ENCODE measurements at regions not wholly inside any gene's neighbourhood (a gene's known extent, or its start where the extent isn't known, plus 50 kb on each side); places are given as distances from the start of the nearest gene placed in this dataset.

DNA sequence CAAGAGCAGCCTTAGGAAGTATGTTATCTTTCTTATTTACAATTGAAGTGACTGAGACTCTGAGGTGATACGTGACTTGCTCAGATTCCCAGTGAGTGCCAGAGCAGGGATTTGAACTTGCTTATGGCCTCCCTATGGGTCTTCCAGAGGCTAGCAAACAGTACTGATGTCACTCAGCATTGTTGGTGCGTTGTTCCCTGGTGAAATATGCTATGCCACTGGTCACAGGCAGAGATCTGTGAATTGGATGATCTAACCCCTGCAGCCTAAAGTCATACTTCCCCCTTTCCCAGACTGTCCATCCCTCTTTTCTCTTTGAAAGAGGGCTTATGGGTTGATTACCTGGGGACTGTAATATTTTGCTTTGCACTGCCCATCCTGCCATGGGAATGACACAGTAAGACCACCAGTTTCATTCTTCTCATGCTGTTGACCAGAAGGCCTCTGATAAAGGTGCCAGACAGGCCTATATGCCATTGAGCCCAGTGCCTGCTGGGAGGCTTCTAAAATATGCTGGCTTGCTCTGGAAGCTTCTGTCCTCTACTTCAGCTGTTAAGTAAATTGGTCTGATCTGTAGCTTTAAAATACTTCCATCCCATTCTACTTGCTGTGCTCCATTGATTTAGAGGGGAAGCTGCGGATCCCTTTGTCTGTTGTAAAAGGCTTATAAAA is 152.2 kb upstream of the E2F8 start:
- no peak for DNase-seq

DNA sequence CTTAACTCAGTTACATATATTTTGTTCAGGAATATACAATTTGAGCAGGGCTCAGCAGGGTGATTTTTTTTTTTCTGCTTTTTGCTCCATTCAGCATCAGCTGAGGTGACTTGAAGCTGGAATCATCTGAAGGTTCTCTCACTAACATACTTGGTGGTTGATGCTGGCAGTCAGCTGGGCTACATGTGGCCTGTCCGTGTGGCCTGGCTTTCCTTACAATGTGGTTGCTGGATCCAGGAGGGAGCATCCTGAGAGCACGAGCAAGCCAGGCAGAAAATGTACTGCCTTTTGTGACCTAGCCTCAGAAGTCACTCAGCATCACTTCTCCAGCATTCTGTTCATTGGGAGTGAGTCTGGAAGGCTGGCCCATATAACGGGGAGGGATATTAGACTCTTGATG is 151.6 kb upstream of the E2F8 start:
- no peak for DNase-seq

DNA sequence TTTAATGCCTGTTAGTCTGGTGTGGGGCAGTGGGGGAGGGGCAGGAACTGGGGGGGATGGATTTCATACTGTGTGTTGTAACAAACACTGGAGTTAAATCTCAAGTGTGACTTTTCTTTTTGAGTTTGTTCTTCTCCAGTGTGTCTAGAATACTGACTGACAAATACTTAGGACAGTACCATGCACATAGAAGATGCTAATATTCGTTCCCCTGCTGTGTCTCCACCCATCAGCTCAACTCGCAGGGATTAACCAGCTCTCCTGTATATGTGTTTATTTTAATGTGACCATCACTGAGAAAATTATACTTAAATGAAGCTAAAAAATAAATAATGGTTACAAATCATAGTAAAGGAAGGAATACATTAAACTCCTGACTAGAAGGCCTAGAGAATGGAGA is 150.9 kb upstream of the E2F8 start:
- no peak for DNase-seq

DNA sequence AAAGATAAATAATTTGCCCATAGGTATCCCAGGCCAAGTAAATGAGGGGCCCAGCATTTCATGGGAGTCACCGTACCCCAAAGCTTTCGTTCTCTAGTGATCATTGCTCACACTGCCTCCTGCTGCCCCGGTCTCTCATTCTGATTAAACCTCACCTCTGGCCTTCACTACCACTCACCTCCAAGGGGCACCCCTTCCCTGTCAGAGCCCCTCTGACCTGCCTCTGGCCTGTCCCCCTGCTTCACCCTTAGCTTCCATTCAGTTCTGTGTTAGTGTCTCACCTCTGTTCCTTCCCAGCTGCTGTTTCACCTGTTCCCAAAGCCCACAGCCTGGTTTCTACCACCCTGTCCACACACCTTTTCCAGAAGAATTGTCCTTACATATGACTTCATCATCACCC is 150.3 kb upstream of the E2F8 start:
- no peak for DNase-seq

DNA sequence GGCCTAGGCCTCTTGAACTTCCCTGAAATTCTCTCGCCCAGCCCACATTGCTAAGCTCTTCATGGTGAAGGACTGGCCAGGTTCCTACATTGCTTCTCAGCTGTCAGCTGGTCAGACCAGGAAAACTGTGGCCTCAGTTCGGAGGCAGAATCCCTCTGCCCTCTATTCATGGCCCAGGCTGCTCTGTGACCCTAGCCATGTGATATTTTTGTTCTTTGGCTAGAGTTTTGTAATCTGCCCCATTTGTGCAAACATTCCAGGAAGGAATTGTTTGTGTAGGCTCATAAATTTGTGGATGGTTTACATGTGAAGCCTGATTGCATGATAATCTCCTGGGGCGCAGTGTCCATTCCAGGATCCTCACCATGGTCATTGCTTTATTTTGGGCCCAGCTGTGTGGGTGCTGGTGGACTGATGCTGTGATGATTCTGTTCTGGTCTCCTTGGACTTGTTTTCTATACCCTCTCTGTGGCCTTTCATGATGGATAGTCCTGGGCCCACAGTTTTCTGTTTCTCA is 149.1 kb upstream of the E2F8 start:
- DNase-seq: no peak

DNA sequence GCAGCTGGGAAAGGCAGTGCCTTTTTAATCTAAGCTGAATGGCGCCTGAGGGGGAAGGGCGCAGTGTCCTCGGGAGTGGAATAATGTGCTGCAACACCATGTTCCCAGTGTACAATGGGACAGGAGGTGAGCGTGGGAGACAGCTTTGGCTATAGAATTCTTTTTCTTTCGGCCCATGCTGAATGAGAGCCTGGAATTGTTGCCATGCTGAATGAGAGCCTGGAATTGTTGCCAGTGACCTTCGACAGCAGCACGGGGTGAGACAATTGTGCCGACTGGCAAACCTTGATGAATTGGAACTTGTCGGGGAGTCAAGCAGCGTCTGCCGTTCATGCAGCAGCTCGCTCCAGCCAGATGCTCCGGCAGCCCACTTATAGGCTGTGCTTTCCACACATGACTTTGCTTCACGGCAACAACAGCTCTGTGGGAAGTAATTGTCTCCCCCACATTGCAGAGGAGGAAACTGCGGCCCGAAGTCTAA is 141.4 kb upstream of the E2F8 start:
- no peak for DNase-seq

- no peak for DNase-seq
Observed at GRCh38 chr11:19380375-19380774, 139.6 kb upstream of the E2F8 start.

GRCh38 chr11:19379465-19379864 is 138.7 kb upstream of the E2F8 start:
- DNase-seq: no peak

GRCh38 chr11:19378814-19379213 is 138.1 kb upstream of the E2F8 start:
- no peak for DNase-seq

DNA sequence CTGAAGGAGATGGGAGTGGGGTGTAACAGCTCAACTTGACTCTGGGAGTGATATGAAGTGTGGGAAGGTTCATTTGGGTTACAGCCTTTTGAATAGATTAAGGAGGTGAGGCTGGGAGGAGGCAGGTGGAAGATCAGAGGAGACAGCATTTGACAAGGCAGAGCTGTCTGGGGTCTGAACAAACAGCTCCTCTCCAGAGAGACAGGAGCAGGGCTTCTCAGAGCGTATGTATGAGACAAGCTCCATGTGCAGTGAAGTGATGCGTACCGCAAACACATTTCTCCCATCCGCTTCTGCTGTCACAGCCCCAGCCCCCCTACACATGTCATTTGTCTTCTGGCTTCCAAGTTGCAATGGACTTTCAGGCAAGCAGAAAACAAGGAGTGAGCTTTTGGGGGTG is 137.1 kb upstream of the E2F8 start:
- DNase-seq: no peak

DNA sequence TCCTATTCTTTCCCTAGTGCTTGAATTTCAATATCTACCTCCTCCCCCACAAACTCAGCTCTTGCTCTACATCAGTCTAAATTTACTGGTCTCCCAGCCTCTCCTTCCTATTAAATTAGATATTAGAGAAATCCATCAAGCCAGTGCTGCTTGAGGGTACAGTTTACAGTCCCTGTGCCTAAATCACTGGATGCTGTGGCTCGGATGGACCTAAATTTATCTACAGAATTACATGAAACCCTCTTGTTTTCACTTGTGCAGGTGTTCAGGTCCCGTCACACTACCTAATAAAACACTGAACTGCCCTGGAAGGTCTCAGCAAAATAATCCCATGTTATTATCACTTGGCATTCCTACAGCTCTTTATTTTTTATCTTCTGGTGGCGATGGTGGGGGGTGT is 134.7 kb upstream of the E2F8 start:
- DNase-seq: no peak

DNA sequence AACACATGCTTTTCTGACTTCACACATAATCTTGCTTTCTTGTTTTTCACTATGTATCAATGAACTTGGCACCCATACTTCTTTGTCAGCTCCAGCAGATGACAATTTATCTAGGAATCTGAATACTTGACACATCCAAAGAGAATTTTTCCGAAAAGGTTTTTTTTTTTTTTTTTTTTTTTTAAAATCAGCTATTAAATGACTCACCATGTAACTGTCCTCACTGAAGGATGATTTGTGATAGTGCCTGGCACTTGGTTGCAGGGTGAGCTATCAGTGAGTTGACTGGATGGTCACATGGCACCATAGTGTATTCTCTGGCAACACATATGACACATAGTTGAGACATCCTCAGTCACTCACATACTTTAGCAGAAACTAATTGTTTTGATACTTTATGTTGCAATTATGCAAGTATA is 133.4 kb upstream of the E2F8 start:
- DNase-seq: no peak

DNA sequence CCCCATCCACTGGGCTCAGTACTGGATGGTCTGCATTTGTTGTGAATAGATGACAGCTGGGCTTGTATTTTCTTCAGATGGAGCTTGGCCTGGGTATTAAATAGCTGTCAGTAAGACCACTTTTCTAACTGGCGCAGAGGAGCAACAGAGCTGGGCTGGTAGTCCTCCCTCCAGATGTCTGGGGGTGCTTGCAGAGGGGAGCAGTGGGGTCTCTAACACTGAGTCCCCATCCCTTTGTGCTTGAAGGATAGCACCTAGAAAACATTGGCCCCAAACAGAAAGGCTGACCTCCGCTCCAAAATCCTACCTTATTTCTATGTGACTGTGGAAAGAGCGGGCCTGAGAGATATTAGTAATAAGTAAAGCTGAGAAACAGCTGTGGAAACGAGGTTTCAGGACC is 131.6 kb upstream of the E2F8 start:
- no peak for DNase-seq

- no peak for DNase-seq
Observed at GRCh38 chr11:19370100-19370861, 129.5 kb upstream of the E2F8 start.

- DNase-seq: no peak
Observed at GRCh38 chr11:19368726-19369375, 128.1 kb upstream of the E2F8 start.

GRCh38 chr11:19366992-19367709 is 126.4 kb upstream of the E2F8 start:
- no peak for DNase-seq

DNA sequence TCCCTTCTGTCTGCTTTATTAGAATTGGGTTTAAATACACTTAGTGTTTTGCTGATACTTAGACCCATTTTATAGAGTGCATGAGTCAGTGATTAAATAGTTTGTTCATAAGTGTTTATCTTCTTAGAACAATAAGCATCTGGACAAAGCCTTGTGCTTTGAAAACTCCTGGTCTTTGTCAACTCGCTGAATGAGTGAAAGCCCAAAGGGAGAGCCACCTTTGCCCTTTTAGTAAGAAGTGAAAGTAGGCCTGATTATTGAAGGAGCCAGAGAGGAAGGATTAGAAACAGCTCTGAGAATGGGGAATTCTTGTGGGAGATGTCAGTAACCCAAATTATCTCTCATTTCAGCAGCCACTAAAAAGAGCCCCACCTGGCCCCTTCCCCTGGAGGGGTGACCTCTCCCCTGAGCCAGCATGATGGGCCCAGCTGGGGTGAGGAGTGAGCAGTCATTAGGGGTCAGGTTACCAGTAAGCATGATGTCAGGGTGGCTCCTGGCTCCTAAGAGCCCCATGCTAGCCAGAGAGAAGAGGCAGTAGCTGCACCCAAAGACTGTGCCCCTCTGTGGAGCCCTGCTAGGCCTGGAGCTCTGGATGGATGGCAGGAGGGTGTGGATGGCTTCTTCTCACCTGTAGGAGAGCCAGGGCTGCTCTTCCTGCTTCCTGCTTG is 125.1 kb upstream of the E2F8 start:
- DNase-seq: no peak

DNA sequence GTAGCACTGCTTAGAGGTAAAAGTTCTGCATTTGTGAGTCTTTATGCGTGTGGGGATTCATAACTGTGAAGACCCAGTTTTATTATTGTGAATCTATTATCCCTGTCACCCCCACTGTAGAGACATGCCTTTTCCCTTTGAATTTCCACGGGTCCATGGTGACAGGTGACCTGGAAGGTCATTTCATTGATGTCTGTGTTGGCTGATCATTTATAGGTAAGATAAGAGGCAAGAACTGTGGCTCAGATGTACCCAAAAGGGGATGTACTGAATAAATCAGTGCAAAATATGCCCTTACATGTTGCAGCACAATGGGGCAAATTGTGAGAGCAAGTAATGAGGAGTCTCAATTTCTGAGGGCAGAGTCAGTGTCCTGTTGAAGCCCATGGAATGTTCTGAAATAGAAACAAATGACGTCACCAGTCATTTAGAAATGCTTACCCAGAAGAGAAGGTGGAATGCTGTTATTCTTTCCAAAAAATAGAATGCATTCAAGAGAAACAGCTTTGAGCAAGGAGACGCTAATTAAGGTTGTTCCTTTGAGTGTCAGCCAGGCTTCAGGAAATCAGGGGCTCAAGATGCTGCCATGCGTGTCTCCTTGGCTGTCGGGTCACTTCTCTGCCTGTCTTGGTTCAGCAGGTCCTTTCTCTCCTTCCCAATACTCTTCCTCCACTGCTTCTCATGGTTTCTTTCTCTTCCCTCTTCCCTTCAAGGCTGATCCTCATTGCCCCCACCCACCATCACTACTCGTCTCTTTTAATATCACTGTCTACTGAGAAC is 118.7 kb upstream of the E2F8 start:
- no peak for DNase-seq

DNA sequence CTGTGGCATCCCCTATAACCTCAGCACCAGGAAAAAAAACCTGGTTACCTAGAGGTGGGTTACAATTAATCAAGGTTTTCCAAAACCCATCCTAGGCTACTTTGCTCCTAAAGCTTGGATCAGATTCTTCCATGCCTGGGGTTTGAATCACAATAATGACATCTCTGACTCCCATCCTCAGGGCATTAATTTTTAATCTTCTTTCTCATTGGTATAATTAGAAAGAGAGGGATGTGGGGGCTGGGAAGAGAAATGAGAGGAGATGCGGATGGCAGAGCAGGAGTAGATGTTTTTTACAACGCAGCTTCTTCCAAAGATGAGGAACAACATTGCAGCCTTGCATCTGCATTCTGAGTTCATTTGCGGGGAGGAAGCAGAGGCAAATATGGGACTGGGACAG is 117.2 kb upstream of the E2F8 start:
- no peak for DNase-seq

DNA sequence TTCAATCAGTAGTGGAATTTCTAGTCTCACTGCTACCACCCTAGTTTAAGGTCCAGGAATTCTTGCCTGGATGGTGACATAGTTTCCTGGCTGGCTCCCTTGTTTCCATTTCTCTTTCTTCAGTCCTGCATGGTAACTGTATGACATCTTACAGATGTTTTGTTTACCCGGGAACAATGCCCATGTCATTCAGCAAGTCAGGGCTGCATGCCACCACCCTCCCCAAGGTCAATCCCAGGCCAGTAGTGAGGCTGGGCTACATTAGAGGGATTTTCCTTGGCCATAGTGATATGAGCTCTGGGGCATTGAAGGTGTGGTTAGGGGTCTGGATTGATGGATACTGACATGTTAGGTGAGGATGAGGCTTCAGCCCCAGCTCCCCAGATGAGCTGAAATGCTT is 114.9 kb upstream of the E2F8 start:
- DNase-seq: no peak

DNA sequence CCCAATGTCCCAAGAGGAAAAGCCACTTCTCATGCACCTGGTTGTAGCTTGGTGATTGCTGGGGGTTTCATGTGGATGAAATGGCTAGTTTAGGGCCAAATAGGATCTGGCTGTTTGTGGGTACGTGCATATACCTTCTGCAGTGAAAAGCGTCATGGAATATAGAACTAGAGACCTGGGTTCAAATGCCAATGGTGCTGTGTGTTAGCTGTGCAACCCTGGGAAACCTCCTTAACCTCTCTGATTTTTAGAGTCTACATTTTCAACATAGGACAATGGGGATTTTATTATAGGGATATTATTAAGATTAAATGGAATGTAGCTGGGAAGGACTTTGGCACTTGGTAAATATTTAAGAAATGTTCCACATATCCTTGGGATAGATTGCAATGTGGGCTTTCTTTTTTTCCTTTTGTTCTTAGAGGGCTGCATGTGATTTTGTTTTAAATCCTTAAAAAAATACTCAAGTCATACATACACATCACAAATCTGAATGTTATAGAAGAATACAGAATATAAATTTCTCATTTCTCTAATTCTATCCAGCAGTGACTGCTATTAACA is 112.6 kb upstream of the E2F8 start:
- DNase-seq: no peak

GRCh38 chr11:19352771-19353160 is 112.0 kb upstream of the E2F8 start:
- DNase-seq: peak; percentile 43

All from DMS79 (cell line).